ENCODE measurements at regions not wholly inside any gene's neighbourhood (a gene's known extent, or its start where the extent isn't known, plus 50 kb on each side); places are given as distances from the start of the nearest gene placed in this dataset.

DNA sequence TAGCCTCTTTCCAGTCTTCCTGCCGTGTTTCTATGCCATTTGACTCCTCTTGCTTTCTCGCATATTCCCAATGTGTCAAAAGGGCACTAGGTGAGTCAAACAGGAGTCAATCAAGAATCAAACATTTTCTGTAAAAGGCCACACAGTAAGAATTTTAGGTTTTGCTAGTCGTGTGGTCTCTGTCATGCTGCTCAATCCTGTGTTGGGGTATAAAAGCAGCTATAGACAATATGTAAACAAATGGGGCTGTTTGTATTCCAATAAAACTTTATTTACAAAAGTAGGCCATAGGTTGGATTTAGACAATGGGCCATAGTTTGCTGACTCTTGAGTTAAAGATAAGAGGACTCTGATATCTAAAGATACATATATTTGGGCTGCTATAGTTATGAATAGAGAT, 235.4 kb upstream of the BTBD3 start:
- no peak for TF ChIP-seq EZH2 (optimal IDR thresholded peaks at IDR 0.05; ENCODE audit: low read depth, low read length)
- TF ChIP-seq, protein P1, sequence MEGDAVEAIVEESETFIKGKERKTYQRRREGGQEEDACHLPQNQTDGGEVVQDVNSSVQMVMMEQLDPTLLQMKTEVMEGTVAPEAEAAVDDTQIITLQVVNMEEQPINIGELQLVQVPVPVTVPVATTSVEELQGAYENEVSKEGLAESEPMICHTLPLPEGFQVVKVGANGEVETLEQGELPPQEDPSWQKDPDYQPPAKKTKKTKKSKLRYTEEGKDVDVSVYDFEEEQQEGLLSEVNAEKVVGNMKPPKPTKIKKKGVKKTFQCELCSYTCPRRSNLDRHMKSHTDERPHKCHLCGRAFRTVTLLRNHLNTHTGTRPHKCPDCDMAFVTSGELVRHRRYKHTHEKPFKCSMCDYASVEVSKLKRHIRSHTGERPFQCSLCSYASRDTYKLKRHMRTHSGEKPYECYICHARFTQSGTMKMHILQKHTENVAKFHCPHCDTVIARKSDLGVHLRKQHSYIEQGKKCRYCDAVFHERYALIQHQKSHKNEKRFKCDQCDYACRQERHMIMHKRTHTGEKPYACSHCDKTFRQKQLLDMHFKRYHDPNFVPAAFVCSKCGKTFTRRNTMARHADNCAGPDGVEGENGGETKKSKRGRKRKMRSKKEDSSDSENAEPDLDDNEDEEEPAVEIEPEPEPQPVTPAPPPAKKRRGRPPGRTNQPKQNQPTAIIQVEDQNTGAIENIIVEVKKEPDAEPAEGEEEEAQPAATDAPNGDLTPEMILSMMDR (IDR thresholded peaks at IDR 0.05; ENCODE audit: low read length): no peak
- TF ChIP-seq EZH2phosphoT487 (IDR thresholded peaks at IDR 0.05; ENCODE audit: low read length): no peak
